HG02610 (cell line): ENCODE measurements at regions not wholly inside any gene's neighbourhood (a gene's known extent, or its start where the extent isn't known, plus 50 kb on each side); places are given as distances from the start of the nearest gene placed in this dataset.

ENCODE experiments used
- ATAC-seq: cut with Tn5 transposase; IDR thresholded peaks from one replicate; pipeline ENCODE4 v1.9.1; 2021; ENCODE audit warnings: mild to moderate bottlenecking, moderate library complexity; ENCODE audit not compliant: unreplicated experiment

GRCh38 chr11:115963156-115963555 lies 458.9 kb upstream of the CADM1 start:
- ATAC-seq, result no peak

- ATAC-seq, result no peak
Measured at GRCh38 chr11:115961159-115962003, 457.2 kb upstream of the CADM1 start.

- no peak for ATAC-seq
Measured at GRCh38 chr11:115959081-115959486, 454.9 kb upstream of the CADM1 start.

GRCh38 chr11:115958089-115959000 lies 454.1 kb upstream of the CADM1 start:
- ATAC-seq, result no peak

GRCh38 chr11:115955803-115956202 lies 451.6 kb upstream of the CADM1 start:
- ATAC-seq, result no peak

GRCh38 chr11:115950660-115951059 lies 446.4 kb upstream of the CADM1 start:
- ATAC-seq, result no peak

- no peak for ATAC-seq
Measured at GRCh38 chr11:115944596-115944995, 440.4 kb upstream of the CADM1 start.

GRCh38 chr11:115942011-115942410 lies 437.8 kb upstream of the CADM1 start:
- ATAC-seq, result no peak

GRCh38 chr11:115941481-115941993 lies 437.3 kb upstream of the CADM1 start:
- peak; percentile 55 for ATAC-seq

- ATAC-seq, result no peak
Measured at GRCh38 chr11:115941044-115941443, 436.8 kb upstream of the CADM1 start.

- ATAC-seq, result no peak
Measured at GRCh38 chr11:115939731-115940421, 435.7 kb upstream of the CADM1 start.

- no peak for ATAC-seq
Measured at GRCh38 chr11:115939104-115939730, 435.0 kb upstream of the CADM1 start.

GRCh38 chr11:115933564-115933963 lies 429.3 kb upstream of the CADM1 start:
- ATAC-seq, result no peak

- ATAC-seq, result no peak
Measured at GRCh38 chr11:115931548-115932083, 427.4 kb upstream of the CADM1 start.

GRCh38 chr11:115930886-115931547 lies 426.8 kb upstream of the CADM1 start:
- ATAC-seq, result no peak

- ATAC-seq, result no peak
Measured at GRCh38 chr11:115930291-115930690, 426.1 kb upstream of the CADM1 start.

GRCh38 chr11:115929618-115930129 lies 425.5 kb upstream of the CADM1 start:
- ATAC-seq, result peak; percentile 26

- ATAC-seq, result no peak
Measured at GRCh38 chr11:115928811-115929210, 424.6 kb upstream of the CADM1 start.

GRCh38 chr11:115927823-115928329 lies 423.7 kb upstream of the CADM1 start:
- peak; percentile 29 for ATAC-seq
